ENCODE measurements at regions not wholly inside any gene's neighbourhood (a gene's known extent, or its start where the extent isn't known, plus 50 kb on each side); places are given as distances from the start of the nearest gene placed in this dataset.

DNA sequence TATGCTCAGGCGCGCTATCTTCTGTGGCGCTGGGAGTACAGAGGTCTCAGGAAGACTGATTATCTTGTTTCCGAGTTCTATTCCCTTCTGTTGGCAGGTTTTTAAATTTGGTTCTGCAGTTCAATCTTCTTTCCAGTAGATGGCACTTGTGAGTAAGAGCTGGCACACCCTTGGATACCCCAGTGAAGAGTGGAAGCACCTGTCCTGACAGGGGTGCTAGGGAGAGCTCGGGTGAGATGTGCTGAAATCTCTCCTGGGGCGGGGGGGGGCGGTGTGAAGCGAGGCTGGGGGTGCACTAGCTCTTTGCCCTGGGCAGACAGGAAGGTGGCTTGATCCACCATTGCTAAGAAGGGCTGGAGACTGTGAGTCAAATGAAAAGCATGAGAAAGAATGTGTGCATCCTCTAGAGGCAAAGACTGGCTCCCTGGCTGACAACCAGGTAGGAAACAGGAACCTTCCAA, 679.9 kb upstream of the CCDC179 start:
- peak; percentile 31 for DNase-seq (ENCODE audit: low spot score)
- ChIA-PET POLR2A (ENCODE audit: low non-redundant PET) (no interaction called here), CTCF (interaction anchor here (0.6 to 1.2 kb wide), 11 partner anchors 8 to 1685 kb away, joined by 3 to 4 read pairs (median 3); no protein-coding TSS in a partner anchor)
- TF ChIP-seq, protein P1, sequence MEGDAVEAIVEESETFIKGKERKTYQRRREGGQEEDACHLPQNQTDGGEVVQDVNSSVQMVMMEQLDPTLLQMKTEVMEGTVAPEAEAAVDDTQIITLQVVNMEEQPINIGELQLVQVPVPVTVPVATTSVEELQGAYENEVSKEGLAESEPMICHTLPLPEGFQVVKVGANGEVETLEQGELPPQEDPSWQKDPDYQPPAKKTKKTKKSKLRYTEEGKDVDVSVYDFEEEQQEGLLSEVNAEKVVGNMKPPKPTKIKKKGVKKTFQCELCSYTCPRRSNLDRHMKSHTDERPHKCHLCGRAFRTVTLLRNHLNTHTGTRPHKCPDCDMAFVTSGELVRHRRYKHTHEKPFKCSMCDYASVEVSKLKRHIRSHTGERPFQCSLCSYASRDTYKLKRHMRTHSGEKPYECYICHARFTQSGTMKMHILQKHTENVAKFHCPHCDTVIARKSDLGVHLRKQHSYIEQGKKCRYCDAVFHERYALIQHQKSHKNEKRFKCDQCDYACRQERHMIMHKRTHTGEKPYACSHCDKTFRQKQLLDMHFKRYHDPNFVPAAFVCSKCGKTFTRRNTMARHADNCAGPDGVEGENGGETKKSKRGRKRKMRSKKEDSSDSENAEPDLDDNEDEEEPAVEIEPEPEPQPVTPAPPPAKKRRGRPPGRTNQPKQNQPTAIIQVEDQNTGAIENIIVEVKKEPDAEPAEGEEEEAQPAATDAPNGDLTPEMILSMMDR (conservative IDR thresholded peaks at IDR 0.05; ENCODE audit: low read depth): peak; percentile 72
- no peak overlapping the region for H3K27ac ChIP-seq

DNA sequence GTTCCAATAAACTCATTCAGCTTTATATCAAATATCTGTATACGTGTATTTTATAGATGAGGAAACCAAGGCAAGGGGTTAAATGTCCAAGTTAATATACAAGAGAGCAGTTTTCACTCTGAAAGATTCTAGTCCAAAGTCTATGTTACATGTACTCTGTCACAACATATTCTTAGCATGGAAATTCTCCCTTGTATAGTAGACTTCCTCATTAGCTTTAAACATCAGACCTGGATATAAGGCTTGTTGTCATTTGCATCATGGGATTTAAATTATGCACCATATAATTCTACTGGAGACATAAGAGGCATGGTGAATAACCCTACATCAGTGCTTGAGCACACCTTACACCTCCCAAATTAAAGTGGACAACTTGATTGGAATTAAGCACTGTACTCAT, 681.9 kb upstream of the CCDC179 start:
- TF ChIP-seq, protein P1 (conservative IDR thresholded peaks at IDR 0.05; ENCODE audit: low read depth): no peak
- ChIA-PET CTCF (interaction anchor here (0.5 kb wide), 1 partner anchor 50 kb away, joined by 3 read pairs; no protein-coding TSS in a partner anchor), POLR2A (ENCODE audit: low non-redundant PET) (no interaction called here)
- H3K27ac ChIP-seq: no peak overlapping the region
- DNase-seq (ENCODE audit: low spot score): no peak

DNA sequence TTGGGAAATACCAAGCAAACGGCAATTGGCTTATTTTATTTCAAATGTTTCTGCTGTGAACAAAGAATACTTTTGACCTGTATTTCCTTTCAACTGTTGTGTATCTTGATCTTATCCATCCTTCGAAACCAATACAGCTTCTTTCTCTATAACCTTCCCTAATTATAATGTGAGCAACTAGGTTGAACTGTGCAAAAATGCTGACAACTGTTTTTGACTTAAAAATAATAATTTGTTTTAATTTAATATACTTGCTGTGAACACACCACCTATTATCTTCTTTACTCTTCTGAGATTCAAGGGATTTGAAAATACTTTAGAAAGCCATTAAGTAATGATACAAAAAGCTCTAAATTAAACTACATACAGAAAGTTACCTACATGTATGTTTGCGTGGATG, 682.5 kb upstream of the CCDC179 start:
- TF ChIP-seq, protein P1 (conservative IDR thresholded peaks at IDR 0.05; ENCODE audit: low read depth): no peak
- no peak for DNase-seq (ENCODE audit: low spot score)
- H3K27ac ChIP-seq: no peak overlapping the region
- CTCF ChIA-PET: interaction anchor here (0.5 kb wide), 1 partner anchor 103 kb away, joined by 7 read pairs; no protein-coding TSS in a partner anchor
- POLR2A ChIA-PET (ENCODE audit: low non-redundant PET): no interaction called here

DNA sequence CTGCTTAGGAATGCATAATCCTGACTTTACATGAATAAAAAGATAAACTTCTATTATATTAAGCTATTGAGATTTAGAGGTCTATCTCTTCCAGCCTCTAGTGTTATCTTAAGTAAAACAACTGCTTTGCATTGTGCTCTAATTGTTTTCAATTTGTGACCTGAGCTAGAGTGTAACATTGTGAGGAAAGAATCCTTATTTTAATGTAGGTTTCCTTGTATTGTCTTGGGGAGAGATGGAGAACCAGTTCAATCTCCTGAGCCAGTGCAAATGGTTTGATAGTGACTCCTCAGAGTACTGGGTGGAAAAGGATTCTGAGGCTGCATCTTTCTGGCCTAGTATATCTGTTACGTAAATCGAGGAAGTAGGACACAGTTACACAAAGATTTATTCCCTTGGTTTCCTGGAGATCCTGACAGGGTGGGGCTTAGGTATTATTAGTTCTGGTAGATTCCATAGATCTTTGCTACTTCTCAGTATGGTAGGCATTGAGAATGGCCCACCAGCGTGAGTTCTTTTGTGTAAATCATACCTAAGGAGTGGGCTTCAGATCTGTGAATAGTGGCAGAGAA, 683.5 kb upstream of the CCDC179 start:
- DNase-seq (ENCODE audit: low spot score): no peak
- TF ChIP-seq, protein P1 (conservative IDR thresholded peaks at IDR 0.05; ENCODE audit: low read depth): no peak
- POLR2A ChIA-PET (ENCODE audit: low non-redundant PET): no interaction called here
- H3K27ac ChIP-seq: no peak overlapping the region
- CTCF ChIA-PET: interaction anchor here (0.5 kb wide), 1 partner anchor 926 kb away, joined by 3 read pairs; no protein-coding TSS in a partner anchor

DNA sequence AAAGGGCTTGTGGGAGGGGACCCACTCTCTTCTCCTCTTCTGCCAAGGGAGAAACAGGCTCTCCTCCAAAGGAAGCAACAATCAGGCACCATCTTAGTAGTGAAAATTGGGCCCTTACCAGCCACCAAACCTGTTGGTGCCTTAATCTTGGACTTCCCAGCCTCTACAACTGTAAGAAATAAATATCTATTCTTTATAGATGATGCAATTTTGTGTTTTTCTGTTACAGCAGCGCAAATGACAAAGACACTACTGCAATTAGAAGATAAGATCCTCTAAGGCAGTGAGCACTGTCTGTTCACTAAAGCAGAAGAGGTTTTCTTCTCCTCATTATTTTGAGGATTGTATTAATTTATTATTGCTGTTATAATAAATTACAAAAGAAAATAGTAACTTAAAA, 691.4 kb upstream of the CCDC179 start:
- POLR2A ChIA-PET (ENCODE audit: low non-redundant PET): no interaction called here
- CTCF ChIA-PET: no interaction called here
- no peak for DNase-seq (ENCODE audit: low spot score)
- no peak overlapping the region for H3K27ac ChIP-seq
- TF ChIP-seq, protein P1 (conservative IDR thresholded peaks at IDR 0.05; ENCODE audit: low read depth): no peak

DNA sequence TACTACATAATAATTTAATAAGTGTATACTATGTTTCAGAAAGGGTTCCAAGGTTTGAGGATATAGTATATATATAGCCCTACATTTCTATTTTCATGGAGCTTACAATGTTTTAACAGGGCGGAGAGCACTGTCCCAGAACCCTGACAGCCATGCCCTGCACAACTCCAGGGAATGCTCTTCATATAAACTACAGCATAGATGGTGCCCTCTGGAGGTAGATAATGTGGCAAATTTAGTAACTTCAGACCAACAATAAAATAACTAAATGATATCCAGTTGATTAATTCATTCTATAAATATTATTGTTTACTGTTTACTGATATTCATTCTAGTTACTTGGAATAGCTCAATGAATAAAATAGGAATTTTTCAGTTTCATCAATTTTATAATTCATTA, 693.7 kb upstream of the CCDC179 start:
- ChIA-PET POLR2A (ENCODE audit: low non-redundant PET) (no interaction called here), CTCF (interaction anchor here (0.6 kb wide), 1 partner anchor 224 kb away, joined by 3 read pairs; no protein-coding TSS in a partner anchor)
- TF ChIP-seq, protein P1 (conservative IDR thresholded peaks at IDR 0.05; ENCODE audit: low read depth): no peak
- no peak overlapping the region for H3K27ac ChIP-seq
- no peak for DNase-seq (ENCODE audit: low spot score)

Measured in RWPE1 (cell line).